HG02884 (cell line): ENCODE measurements at regions not wholly inside any gene's neighbourhood (a gene's known extent, or its start where the extent isn't known, plus 50 kb on each side); places are given as distances from the start of the nearest gene placed in this dataset.
"Not testable (repeated sequence)": the region's sequence is repeated elsewhere in the genome, so short reads cannot be mapped to it uniquely, and the experiment has no call there.

ENCODE experiments used
- ATAC-seq: cut with Tn5 transposase; IDR thresholded peaks from one replicate; pipeline ENCODE4 v1.9.1; 2021; ENCODE audit warnings: mild to moderate bottlenecking, moderate library complexity; ENCODE audit not compliant: unreplicated experiment

DNA sequence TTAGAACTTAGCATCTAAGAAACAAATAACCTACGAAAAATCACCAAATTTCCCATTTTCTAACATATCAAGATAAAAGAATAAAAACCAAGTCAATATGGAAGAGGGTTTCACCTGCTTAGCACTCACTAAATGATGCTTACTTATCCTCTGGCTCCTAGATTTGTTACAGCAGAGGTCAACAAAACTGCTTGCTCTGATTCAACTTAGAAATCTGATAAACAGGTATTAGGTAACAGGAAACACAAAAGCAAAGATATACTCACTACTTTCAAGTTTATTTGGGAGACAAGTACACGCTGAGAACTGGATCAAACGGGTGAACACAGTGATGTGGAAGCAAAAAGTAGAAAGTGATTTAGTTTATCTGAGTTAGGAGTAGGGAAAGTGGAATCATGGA is 235.7 kb upstream of the TARS1 start:
- no peak for ATAC-seq

DNA sequence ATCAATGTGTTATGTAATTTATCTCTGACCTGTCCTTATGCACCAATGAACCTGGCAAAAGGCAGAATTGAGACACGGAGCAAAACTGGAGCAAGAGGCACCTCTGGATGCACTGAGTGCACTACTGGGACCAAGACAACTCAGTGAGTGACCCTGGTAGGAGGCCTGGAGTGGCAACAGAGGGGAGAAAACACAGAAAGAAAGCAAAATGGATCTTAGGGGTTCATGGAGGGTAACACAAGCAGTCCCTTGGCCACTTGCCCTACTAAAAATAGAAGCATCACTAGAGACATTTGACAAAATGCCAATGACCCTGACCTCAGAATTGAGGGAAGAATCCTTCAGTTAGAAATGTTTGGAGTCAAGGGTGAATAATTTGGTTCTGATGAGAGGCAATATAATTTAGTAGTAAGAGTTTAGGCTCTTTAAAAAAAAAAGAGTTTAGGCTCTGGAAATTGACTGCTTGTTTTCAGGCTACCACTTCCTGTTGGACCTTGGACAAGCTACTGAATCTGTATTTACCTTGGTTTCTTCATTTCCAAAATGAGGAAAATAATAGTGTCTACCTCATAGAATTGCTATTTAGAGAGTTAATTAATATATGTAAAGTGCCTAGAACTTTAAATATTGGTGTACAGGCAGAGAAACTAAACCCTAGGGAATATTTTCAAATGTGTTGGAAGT is 234.9 kb upstream of the TARS1 start:
- no peak for ATAC-seq

DNA sequence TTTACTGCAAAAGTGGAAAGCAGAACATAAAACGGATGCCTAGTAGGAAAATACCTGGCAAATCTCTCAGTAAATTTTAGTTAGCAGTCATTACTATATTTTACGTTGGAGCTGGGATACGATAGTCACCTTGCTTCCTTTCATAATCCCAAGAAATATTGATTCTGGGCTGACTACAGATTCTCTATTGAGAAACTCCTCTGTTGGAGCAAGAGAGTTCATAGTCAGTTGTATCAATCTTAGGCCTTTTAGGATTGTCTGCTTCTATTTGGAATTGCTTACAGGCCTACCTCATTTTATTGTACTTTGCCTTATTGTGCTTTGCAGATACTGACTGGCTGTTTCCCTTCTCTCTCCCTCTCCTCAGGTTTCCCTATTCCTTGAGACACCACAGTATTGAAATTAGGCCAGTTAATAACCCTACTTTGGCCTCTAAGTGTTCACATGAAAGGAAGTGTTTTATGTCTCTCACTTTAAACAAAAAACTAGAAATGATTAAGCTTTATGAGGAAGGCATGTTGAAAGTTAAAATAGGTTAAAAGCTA is 233.7 kb upstream of the TARS1 start:
- no peak for ATAC-seq

DNA sequence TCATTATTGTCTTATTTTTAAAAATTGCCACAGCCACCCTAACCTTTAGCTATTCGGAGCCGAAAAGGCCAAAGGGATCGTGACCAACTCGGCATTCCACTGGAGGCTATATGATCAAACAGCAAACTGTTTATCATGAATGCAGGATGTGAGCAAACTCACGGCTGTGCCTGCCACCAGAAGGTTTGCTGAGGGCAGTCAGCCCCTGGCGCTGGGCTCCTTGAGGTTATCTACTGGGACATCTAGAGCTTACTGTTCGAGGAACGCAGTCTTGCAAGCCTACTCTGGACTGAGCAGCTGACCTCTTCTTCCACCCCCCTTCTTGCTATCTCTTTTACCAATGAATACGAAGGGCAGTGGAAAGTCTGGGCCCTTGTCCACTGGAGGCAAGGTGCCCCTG is 231.5 kb upstream of the TARS1 start:
- ATAC-seq: no peak

DNA sequence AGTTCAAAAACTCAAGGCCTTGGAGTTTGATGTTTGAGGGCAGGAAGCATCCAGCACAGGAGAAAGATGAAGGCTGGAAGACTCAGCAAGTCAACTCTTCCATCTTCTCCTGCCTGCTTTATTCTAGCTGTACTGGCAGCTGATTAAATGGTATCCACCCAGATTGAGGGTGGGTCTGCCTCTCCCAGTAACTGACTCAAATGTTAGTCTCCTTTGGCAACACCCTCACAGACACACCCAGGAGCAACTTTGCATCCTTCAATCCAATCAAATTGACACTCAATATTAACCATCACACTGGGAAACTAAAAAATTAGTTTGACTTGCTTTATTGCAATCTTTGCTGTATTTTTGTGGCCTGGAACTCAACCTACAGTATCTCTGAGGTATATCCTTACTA is 230.5 kb upstream of the TARS1 start:
- ATAC-seq: not testable (repeated sequence)

DNA sequence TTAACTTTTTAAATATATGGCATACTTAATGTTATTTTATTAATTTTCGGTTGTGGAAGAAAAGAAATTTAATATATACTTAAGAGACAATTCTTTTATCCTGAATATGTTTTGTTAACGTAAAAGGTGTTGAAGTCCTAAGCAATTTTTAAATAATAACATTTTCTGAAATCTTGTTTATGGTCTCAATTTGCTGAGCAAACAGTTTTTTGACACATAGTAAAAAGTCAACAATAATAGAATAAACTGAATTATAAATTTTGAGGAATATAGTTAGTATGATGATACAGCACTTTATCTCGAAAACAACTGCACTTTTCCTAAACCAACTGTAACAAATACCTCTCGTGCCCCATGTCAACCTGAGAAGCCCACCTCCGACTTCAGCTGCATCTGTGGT is 229.8 kb upstream of the TARS1 start:
- ATAC-seq: no peak

DNA sequence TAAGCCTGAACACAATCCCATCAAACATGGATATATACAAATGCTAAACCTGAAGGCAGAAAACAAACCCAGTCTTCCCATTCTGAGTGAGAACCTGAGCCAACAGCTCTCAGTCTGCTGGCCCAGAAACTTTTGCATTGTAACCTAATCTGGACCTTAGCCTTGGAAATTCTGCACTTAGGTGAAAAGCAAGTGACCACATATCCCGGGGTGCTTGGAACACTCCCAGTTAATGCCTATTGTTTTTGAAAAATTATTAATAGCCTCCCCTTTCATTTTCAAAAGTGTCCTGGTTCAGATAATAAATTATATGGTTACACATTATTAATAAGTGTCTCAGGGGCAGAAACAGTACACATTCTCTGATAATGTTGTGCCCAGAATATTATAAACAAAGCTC is 228.3 kb upstream of the TARS1 start:
- no peak for ATAC-seq

DNA sequence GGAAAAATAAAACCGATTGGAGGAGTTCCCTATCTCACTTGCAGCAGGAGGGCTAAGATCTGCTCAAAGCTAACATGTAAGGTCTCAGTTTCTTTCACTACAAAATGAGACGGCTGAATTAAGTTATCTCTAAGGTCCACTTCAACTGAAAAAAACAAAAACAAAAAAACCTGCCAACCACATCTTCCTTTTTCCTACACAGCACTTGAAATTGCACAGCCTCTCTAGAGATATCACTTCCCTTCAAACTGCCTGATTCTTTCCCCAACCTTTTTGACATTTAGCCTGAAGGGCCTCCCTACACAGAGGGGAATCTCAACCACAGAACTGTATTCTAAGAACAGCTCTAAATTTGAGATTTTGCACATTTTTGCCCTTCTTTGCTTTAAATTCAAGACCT is 227.9 kb upstream of the TARS1 start:
- ATAC-seq: no peak

DNA sequence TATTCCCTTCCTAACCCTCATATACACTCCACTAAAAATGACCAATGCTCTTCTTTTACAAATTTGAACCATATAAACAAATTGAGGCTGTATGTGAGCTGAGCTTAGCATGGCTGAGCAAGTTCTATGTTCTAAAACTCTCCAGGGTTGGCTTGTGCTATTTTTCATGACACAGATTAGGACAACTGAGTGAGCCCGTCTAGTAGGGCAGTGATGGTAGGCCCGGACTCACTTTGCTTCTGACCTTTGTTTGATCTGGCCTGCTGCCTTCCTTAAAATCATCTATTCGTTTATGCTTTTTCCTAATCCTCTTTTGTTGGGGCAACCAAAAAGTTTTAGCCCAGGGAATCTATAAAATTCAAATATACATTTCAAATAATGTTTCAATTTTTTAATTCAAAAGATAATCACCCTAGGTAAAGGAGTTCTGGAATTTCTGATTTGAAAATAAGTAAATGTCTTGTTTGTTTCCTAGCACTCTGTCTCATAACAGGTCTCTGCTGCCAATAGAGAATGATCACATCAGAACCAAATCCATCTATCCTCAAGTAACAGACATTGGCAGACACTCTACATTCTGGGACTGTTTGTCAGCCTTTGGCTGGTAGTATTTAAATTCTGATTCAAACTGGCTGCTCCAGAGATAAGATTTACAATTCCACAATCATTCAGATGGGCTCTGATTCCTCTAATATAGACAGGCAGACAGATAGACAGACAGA is 217.0 kb upstream of the TARS1 start:
- ATAC-seq: no peak

DNA sequence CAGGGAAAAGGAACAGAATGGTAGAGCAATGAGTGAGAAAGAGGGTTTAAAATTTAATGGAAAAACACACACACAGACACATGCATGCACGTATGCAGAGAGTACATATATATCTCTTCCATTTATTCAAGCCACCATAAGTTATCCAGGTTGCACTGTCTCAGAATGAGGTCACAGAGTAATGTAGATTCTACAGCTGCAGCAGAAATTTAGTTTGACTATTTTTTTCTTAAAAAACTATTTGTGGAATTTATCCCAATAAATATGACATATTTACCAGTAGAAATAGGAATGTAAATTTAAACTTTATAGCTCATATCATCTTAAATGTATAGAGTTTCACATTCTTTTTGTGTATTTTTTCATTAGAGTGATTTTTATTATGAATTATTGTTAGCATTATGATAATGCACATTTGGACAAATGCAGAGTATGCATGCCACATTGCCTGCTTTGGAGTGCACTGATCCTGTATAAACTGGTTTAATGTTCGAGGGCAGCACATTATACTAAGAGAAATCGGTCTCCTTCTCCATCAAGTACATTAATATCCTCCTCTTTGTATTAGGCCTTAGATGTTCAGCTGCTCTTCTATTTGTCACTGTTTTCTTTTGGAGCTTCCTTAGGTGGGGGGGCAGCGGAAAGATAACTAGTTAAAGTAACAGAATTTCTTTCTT is 216.3 kb upstream of the TARS1 start:
- ATAC-seq: no peak

DNA sequence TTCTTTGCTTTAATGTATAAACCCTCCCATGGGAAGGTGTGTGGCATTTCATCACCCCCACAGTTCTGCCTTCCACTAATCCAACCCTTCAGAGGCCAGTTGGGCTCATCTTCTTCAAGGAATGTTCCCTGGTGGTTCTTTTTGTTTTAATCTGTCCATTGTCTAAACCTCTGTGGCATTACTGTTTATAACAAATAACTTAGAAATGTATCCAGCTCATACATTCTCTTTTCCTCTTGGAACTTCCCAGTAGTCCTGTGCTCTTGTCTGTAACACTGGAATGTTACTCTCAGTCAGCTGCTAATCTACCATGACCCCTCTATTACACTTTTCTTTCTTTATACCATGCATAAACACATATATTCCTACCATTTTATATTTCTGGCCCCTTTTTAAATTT is 213.5 kb upstream of the TARS1 start:
- ATAC-seq: no peak

DNA sequence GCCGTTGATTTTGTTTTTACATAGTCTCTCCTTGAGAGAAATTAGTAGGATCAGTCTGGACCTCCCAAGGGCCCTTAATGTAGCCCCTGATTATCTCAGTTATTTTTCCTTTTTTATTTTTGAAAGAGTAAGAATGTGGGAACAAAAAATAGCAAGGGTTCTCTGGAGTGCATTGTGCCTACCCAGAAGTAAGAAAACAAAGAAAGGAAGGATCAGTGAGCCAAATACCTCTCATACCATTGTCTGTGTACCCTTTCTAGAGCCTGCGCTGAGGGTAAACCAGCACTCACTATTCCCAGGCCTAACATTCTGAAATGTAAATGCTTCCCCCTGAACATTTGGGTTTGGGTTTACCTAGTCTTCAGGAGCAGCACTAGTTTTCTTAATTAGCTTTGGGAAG is 213.0 kb upstream of the TARS1 start:
- no peak for ATAC-seq

DNA sequence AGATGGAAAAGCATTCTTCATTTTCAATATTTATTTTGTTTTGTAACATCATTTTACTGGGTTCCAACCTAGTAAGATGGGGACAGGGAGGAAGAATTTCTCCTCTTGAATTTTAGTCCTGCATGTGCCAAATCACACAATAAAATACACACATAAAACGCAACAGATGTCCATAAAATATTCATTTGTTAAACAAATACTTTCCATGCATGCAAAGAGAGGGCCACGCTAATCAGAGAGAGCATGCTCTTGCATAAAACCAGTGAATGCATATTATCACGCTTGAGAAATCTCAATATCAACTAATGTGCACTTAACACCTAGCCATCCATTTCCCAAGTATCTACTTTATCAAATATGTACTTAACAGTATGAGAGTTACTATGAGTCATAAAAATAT is 212.6 kb upstream of the TARS1 start:
- no peak for ATAC-seq

DNA sequence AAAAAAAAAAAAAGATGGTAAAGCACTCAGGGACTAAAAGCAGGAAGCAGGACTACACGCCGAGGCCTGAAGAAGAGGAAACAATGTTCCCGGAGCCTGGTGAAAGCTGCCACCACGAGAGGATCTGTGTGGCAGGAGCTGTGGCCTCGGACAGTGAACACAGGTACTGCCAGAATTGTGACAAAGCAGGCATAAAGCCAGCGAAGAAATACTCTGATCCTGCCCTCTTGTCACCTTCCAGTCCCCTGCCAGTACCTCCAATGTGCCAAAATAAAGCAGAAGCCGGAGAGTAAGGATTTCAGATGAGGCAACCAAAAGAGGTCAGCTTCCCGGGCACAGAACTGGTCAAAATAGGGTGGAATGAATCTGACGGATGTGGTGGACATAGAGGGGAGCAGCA is 211.5 kb upstream of the TARS1 start:
- no peak for ATAC-seq

DNA sequence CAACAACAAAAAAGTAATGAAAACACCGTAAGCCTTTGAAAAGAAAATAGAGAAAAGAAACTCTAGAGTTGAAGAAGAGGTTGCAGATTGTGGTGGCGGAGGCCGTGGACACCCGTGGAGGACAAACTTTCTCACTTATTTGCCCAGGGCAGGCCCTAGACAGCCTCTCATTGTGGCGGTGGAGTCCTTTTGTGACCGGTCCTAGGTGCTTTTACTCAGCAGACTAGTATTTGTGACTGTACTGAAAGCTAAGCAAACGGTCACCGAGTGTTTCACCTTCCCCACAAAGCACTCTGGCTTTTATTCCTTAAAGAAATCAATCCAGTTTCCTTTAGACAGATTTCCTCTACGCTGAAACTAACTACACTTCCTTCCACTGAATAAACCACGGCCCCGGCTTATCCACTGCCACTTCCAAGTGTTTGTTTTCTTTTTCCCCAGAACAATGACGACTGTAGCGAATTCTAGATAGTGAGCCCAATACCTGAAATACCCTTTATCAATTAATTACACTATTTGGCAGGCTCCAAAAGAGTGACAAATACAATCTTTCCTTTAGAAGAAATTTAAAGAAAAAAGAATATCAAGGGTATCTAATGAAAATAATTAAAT is 210.2 kb upstream of the TARS1 start:
- ATAC-seq: no peak

DNA sequence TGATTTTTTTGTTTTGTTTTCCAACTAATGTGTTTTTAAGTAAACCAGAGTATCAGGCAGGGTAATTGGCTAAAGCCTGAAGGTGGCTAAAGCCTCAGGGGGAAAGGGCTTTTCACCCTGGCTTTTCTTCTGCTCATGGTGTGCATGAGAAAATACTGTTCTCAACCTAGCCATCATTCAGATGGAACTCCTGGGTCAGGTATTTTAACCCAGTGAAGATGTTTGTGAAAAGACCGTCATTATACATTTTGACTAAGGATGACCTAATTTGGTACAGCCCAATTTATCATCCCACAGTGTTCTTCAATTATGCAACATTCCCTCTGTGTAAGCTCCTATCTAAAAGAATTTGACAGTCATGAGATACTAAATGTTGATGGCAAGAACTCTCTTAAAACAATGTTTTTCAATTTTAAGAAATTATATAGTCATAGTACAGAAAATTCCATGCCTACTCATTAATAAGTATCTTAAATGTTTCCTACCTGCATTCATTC is 209.5 kb upstream of the TARS1 start:
- no peak for ATAC-seq

DNA sequence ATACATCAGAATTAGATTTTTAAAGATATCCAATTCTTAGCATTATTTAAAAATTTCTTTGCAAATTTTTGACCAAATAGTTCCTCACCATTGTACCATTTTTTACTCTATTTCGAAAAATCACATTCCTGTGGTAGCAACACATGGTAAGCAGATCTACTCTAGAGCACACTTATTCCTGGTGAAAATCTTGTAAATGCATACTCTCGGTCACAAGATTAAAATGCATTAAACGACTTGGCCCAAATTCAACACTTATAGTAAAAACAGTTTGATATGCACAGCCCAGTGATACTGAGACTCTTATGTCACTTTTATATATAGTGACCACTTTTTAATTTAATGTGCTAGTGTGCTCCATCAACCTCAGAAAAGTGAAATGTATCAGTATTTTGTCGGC is 208.8 kb upstream of the TARS1 start:
- no peak for ATAC-seq

DNA sequence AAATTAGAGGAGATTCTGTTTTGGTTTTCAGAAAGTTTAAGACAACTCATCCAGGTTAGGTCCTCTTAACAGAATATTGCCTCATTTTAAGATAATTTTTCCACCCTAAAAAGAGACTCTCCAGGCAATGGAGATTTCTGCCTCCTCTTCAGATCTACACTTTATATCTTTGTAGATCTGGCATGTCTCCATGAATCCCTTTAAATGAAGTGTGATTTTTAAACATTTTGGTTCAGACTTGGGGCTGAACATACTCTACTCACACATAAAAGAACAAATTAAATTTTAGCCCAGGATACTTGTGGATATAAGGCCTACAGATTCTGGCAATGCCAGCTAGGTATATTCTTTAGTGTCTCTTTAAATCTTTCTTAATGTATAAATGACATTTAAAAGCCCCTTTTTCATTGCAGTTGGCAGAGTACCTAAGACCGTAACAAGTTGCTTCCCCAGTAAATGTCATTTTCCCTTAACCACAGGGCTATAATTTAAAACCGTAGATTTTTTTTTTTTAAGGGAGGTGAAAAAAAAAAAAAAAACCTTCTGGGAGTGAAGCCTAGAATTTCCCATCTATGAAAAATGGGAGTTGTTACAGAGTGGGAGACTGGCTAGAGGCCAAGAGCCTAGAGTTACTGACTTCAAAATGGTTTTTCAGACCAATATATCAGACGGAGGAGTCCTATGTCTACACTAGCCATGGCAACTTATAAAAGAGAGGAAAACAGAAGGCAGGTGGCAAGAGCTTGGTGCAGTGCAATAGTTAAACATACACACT is 207.8 kb upstream of the TARS1 start:
- ATAC-seq: no peak

DNA sequence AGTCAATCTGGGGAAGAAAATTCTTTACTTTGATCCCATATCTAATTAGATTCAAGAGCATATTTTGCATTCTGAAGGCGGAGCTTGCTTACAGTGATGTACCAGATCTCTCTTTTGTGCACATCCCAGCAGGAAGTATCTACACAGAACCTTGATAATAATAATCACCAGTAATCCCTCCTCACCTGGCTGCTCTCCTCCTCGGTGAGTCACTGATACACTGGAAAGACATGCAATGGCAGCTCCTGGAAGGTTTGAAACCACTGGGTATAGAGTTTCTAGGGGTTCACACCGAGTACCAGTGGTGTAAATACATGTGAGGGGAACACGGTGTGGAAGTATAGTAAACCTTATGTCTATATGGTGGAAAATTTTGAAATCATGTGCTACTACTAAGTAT is 205.5 kb upstream of the TARS1 start:
- ATAC-seq: no peak

DNA sequence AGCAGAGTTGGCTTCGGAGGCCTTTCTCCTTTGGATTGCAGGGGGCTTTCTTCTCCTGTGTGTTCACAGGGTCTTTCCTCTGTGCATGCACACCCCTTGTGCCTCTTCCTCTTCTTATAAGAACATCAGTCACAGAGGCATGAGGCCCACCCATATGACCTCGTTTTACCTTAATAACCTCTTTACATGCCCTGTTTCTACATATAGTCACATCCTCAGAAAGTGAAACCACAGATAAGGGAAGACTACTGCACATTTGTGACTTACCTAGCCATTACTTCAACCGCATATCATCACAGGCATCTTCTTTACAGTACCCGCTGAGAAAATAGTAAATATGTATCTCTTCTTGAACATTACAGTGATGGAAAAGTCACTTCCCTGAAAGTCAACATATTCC is 204.9 kb upstream of the TARS1 start:
- ATAC-seq: peak; percentile 54

DNA sequence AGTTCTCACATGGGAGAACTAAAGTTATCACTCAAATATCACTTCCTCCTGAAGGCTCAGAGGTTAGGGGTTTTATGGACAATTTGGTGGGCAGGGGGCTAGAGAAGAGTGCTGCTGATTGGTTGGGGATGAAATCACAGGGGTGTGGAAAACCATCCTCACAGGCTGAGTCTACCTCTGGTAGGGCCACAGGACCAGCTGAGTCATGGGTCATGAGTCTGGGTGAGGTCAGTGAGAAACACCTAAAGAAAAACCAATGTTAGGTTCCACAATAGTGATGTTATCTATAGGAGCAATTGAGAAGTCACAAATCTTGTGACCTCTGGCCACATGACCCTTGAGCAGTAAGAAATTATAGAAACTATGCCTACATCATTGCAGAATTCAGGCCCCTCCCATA is 203.3 kb upstream of the TARS1 start:
- ATAC-seq: no peak
